ENCODE measurements at regions not wholly inside any gene's neighbourhood (a gene's known extent, or its start where the extent isn't known, plus 50 kb on each side); places are given as distances from the start of the nearest gene placed in this dataset.

DNA sequence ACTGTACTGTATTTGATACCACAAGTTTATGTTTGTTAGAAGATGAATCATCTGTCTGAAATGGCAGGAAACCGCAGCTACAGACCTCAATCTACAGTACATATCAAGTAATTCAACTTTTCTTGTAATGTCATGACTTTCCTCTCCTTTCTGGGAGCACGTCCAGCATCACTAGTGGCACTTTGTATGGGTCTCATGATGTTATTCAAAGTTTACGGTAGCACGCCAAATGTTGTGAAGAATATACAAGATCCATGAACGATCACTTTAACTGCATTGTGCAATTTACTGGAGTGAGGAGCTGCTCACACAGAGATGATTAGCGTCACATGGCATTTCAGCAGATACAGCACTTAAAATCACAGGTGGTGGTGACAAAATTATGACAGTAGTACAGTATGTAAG is 257.8 kb upstream of the GNAI1 start:
- no peak for DNase-seq (ENCODE audit: low read depth in 2 of 3, low spot score in 1 of 3)

GRCh38 chr7:79874797-79875196 is 259.8 kb upstream of the GNAI1 start:
- no peak for DNase-seq (ENCODE audit: low read depth in 2 of 3, low spot score in 1 of 3)

DNA sequence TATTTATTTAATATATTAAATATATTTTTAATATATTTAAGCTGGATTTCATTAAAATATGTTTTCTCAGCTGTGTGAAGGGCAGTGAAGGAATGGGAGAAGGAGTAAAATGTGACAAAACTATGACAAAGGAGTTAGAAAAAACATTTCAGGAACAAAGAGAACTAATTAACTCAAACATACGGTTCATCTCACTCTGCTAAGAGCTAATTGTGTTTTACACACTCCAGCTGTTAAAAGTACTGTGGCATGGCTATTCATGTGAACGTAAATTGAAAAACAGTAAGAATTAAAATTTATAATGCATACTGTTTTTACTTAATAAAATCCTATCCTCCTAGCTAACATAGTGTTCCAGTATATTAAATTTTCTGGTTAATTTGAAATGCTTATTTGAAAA is 262.5 kb upstream of the GNAI1 start:
- no peak for DNase-seq (ENCODE audit: low read depth in 2 of 3, low spot score in 1 of 3)

DNA sequence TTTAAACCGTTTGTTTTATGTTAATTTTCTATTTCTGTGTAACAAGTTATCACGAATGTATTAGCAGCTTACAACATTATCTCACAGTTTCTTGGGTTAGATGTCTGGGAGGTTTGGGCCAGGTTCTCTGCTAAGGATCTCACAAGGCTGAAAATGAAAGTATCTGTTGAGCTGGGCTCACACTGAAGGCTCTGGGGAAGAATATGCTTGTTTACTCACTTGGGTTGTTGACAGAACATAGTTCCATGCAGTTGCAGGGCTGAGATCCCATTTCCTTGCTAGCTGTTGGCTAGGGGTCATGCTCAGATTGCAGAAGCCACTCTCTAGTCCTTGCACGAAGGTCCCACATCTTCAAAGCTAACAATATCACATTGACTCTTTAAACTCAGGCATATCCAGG is 266.6 kb upstream of the GNAI1 start:
- DNase-seq (ENCODE audit: low read depth in 2 of 3, low spot score in 1 of 3) = no peak

DNA sequence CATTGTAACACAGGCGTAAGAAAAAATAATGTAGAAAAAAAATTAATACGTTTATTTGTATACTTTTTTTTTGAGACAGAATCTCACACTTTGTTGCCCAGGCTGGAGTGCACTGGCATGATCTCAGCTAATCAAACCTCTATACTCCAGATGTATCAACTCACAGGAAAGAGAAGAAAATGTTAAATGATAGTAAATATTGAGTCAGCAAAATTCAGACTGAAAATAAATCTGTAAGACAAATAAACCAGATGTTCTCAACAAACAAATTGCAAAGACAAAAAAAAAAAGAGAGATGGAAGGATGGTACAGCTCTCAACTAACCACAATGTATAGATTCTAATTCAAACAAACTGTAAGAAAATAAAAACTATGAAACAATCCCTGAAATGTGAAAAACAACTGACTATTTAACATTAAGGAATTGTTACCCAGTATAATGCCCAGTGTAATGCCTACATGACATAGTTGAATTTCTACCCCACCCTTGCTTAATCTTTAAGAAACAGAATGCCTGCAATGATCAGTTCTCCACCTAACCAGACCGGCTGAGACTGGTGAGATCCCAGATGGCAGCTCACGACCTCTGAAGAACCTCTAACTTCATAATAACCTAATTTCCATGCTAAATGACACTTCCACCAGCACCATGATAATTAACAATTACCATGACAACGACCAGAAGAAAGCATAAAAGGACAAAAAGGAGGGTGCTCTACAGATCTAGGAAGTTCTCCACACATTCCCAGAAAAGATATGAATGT is 272.0 kb upstream of the GNAI1 start:
- DNase-seq (ENCODE audit: low read depth in 2 of 3, low spot score in 1 of 3) = no peak

DNA sequence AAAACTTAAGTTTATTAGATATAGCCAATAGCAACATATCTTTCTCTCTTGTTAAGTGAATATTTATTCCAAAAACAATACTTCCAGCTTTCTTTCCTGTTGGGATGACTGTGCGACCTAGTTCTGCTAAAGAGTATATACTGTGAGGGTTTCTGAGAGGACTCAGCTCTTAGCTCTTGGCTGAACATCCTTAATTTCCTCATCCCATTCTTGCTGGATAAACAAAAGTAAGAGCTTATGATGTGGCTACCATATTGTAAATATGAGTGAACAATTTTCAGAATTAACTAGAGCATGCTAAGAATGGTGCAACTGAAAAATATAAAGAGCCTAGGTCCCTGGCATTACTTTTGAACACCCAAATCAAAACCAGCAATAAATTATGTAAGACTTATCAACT is 279.5 kb upstream of the GNAI1 start:
- DNase-seq (ENCODE audit: low read depth in 2 of 3, low spot score in 1 of 3) = no peak

DNA sequence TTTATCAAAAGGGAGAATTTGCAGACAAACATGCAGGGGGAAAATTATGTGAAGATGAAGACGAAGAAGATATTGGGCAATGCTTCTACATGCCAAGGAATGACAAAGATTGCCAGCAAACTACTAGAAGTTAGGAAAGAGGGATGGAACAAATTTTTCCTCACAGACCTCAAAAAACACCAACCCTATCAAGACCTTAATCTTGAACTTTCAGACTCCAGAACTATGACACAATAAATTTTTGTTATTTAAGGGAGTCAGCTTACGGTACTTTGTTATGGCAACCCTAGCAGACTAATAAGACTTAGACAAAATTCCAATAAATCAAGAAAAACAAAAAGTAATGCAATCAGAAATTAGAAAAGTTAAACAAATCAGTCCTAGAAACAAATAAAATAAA is 280.0 kb upstream of the GNAI1 start:
- no peak for DNase-seq (ENCODE audit: low read depth in 2 of 3, low spot score in 1 of 3)

GRCh38 chr7:79837915-79838314 is 296.7 kb upstream of the GNAI1 start:
- no peak for DNase-seq (ENCODE audit: low read depth in 2 of 3, low spot score in 1 of 3)

DNA sequence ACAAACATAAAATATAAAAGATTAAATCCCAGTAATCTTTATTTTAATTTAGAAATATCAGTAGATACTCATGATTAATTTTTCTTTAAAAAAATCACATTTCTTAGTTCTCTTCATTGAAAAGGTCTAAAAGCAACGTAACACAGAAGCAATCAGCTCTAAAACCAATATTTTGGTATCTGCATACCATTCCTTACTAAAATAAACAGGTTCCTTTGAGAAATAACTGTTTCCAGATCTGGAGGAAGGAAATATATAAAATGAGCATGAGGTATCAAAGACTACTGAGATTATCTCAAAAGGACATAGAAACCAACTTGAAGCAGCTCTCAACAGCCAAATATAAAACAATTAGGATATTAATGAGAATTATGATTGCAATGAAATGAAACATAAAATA is 301.0 kb upstream of the GNAI1 start:
- no peak for DNase-seq (ENCODE audit: low read depth in 2 of 3, low spot score in 1 of 3)

- no peak for DNase-seq (ENCODE audit: low read depth in 2 of 3, low spot score in 1 of 3)
Observed at GRCh38 chr7:79828866-79829265, 305.8 kb upstream of the GNAI1 start.

GRCh38 chr7:79823246-79823951 is 311.2 kb upstream of the GNAI1 start:
- no peak for DNase-seq (ENCODE audit: low read depth in 2 of 3, low spot score in 1 of 3)

GRCh38 chr7:79822620-79823240 is 311.9 kb upstream of the GNAI1 start:
- DNase-seq (ENCODE audit: low read depth in 2 of 3, low spot score in 1 of 3) = no peak

DNA sequence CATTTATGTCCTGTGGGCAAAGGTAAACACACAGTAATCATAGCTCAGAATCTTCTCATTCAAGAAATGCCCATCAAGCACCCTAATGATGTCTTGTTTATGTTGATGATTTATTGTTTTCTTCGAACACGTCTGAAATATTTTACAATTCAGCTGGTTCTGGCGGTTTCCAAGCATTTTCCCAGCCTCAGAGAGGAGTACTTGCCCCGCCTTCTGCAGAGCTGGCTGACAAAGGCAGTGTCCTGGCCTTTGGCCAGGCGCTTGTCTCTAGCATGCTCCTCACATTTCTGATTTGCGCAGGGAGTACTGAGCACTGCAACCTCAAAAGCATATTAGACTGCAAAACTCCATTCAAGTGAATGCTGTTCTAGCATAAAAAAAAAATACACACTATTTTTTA is 314.2 kb upstream of the GNAI1 start:
- DNase-seq (ENCODE audit: low read depth in 2 of 3, low spot score in 1 of 3) = no peak

DNA sequence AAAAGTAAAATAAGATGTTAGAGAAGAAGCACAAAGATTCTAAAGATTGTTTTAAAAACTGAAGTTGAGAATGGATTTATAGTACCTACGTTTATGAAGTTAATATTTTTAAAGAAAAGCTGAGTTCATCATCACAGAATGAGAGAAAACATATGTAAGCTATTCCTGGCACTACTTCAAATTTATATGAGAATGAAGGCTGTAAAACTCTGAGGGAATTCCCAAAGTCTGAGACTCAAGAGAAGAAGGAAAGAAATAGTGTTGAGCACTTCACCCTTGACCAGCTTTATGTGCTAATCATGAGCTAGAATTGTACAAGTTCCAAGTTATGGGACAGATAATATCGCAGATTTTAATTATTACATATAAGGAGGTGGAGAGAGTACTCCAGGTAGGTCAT is 323.7 kb upstream of the GNAI1 start:
- DNase-seq (ENCODE audit: low read depth in 2 of 3, low spot score in 1 of 3) = no peak

- DNase-seq (ENCODE audit: low read depth in 2 of 3, low spot score in 1 of 3) = no peak
Observed at GRCh38 chr7:79806161-79806734, 328.4 kb upstream of the GNAI1 start.

GRCh38 chr7:79790656-79791262 is 337.3 kb upstream of the MAGI2 start:
- no peak for DNase-seq (ENCODE audit: low read depth in 2 of 3, low spot score in 1 of 3)

GRCh38 chr7:79789584-79790345 is 336.3 kb upstream of the MAGI2 start:
- DNase-seq (ENCODE audit: low read depth in 2 of 3, low spot score in 1 of 3) = no peak

- no peak for DNase-seq (ENCODE audit: low read depth in 2 of 3, low spot score in 1 of 3)
Observed at GRCh38 chr7:79787623-79788022, 334.2 kb upstream of the MAGI2 start.

- DNase-seq (ENCODE audit: low read depth in 2 of 3, low spot score in 1 of 3) = no peak
Observed at GRCh38 chr7:79787096-79787495, 333.6 kb upstream of the MAGI2 start.

GRCh38 chr7:79786187-79786586 is 332.7 kb upstream of the MAGI2 start:
- no peak for DNase-seq (ENCODE audit: low read depth in 2 of 3, low spot score in 1 of 3)

DNA sequence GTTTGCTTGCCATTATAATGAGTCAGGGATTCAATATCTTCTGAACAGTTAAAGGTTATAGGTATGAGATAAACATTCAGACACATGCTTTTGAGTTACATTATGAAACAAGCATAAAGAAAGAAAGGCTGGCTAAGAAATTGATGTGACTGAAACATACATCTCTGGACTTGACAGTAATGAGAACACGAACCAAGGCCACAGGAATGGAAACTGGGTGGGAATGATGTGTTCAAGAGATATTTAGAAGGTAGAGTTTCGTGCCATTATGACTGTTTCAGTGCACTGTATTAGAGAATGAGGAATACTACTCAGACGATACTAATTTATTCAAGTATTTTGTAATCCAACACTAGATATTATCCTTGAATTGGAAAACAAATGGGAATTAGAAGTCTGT is 332.1 kb upstream of the MAGI2 start:
- no peak for DNase-seq (ENCODE audit: low read depth in 2 of 3, low spot score in 1 of 3)
